ENCODE measurements at regions not wholly inside any gene's neighbourhood (a gene's known extent, or its start where the extent isn't known, plus 50 kb on each side); places are given as distances from the start of the nearest gene placed in this dataset.

- TF ChIP-seq NFRKB (IDR thresholded peaks at IDR 0.05) (no peak), MAFG (CRISPR knock-in tag; IDR thresholded peaks at IDR 0.05) (no peak), GFI1 (CRISPR knock-in tag; IDR thresholded peaks at IDR 0.05; ENCODE audit: borderline replicate concordance) (no peak)
Observed at GRCh38 chr6:105484238-105485161, 81.6 kb upstream of the PREP start.
